Esophagus squamous epithelium (tissue), 4 donors: ENCODE measurements at regions not wholly inside any gene's neighbourhood (a gene's known extent, or its start where the extent isn't known, plus 50 kb on each side); places are given as distances from the start of the nearest gene placed in this dataset.

Experiments
- POLR2A ChIP-seq, 4 donors: fragments of 450-650 bp; IDR thresholded peaks; one replicate each; pipeline ENCODE4 v1.6.1; 2017; ENCODE audit warnings: antibody characterized with exemption in 4 of 4, mild to moderate bottlenecking in 4 of 4, moderate library complexity in 3 of 4
- TF ChIP-seq, protein P1 (sequence below), 6 experiments: fragments of 450-650 bp in 4 of 6; fragments of 200-600 bp in 2 of 6; sonication (generic) in 2 of 6; IDR thresholded peaks; one replicate each; pipeline ENCODE4 v1.5.1; 2016 to 2019; ENCODE audit warnings: antibody characterized with exemption in 6 of 6, mild to moderate bottlenecking in 4 of 6, moderate library complexity in 4 of 6

DNA sequence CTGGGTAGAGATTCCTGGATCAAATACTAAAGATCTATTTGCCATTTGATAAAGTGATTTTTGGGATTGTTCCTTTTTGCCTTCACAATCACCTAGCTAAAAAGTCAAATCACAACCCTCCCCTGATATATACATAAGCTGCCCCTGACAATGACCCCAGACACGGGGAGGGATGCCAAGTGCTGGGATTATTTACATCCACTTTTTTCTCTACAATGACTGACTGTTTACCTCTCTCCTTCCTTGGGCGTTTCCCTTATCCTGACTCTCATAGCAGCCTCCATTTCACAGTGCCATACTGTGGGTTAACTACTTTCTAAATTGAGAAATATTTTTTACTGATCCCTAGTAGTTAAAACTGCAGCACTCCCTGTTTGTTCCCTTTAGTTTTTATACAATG, 150.8 kb upstream of the TMEM170B start:
- TF ChIP-seq, protein P1, sequence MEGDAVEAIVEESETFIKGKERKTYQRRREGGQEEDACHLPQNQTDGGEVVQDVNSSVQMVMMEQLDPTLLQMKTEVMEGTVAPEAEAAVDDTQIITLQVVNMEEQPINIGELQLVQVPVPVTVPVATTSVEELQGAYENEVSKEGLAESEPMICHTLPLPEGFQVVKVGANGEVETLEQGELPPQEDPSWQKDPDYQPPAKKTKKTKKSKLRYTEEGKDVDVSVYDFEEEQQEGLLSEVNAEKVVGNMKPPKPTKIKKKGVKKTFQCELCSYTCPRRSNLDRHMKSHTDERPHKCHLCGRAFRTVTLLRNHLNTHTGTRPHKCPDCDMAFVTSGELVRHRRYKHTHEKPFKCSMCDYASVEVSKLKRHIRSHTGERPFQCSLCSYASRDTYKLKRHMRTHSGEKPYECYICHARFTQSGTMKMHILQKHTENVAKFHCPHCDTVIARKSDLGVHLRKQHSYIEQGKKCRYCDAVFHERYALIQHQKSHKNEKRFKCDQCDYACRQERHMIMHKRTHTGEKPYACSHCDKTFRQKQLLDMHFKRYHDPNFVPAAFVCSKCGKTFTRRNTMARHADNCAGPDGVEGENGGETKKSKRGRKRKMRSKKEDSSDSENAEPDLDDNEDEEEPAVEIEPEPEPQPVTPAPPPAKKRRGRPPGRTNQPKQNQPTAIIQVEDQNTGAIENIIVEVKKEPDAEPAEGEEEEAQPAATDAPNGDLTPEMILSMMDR (IDR thresholded peaks at IDR 0.05): no peak
- no peak for TF ChIP-seq POLR2A (IDR thresholded peaks at IDR 0.05)
